ENCODE measurements at regions not wholly inside any gene's neighbourhood (a gene's known extent, or its start where the extent isn't known, plus 50 kb on each side); places are given as distances from the start of the nearest gene placed in this dataset.
"Not testable (repeated sequence)": the region's sequence is repeated elsewhere in the genome, so short reads cannot be mapped to it uniquely, and the experiment has no call there.

DNA sequence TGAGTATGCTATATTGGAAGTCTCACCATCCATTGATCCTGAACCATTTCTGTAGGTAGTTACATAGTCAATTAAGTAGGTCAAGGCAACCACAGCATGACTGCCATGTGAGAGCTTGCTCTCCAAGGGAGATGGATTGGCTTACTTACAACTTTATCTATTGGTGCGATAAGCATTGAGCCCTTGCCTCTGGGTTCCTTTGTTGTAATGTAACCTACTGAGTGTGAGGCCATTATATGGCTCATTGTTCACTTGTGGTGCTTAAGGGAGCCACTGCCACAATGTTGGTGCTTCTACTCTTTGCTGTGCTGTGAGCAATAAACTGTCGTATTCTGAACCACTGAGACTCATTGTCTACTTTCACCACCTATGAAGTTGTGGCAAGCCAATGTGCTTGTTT is 510.6 kb upstream of the ITGA1 start:
- H3K4me3 ChIP-seq, result no peak overlapping the region
- intact Hi-C loops (cut with DNase I; ENCODE audit: low total_unique reads), result no loop called here
- DNase-seq (ENCODE audit: low spot score in 2 of 2), result no peak
- H3K4me1 ChIP-seq, result no peaks in the 10 kb centered on the region
- TF ChIP-seq POLR2AphosphoS5 (IDR thresholded peaks at IDR 0.05), result no peak
- TF ChIP-seq POLR2A (IDR thresholded peaks at IDR 0.05), result no peak
- TF ChIP-seq, protein P1, sequence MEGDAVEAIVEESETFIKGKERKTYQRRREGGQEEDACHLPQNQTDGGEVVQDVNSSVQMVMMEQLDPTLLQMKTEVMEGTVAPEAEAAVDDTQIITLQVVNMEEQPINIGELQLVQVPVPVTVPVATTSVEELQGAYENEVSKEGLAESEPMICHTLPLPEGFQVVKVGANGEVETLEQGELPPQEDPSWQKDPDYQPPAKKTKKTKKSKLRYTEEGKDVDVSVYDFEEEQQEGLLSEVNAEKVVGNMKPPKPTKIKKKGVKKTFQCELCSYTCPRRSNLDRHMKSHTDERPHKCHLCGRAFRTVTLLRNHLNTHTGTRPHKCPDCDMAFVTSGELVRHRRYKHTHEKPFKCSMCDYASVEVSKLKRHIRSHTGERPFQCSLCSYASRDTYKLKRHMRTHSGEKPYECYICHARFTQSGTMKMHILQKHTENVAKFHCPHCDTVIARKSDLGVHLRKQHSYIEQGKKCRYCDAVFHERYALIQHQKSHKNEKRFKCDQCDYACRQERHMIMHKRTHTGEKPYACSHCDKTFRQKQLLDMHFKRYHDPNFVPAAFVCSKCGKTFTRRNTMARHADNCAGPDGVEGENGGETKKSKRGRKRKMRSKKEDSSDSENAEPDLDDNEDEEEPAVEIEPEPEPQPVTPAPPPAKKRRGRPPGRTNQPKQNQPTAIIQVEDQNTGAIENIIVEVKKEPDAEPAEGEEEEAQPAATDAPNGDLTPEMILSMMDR (IDR thresholded peaks at IDR 0.05), result no peak
- H3K27me3 ChIP-seq, result no peaks in the 10 kb centered on the region
- peaks cover 4% of the 10 kb centered on the region for H3K36me3 ChIP-seq
- H3K27ac ChIP-seq, result no peak overlapping the region
- peaks cover 0 to 3% of the 10 kb centered on the region in 2 donors for H3K9me3 ChIP-seq

DNA sequence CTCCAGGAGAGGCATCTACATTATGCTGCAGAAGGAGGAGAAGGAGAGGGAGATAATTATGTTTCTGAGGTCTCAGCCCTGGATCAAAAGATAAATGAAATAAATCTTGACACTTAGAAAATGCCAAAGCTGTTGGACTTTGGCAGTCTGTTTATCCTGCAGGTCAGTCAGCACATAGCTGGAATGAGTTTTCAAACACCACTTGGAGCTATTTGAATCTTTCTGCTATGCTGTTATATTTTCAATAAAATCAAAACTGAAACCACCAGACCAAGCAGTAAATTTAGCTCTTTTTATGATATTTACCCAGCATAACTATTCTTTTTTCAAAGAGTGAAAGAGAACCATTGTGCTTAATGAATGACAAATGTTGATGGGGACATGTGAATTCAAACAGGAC is 505.1 kb upstream of the ITGA1 start:
- DNase-seq (ENCODE audit: low spot score in 2 of 2), result no peak
- intact Hi-C loops (cut with DNase I; ENCODE audit: low total_unique reads), result no loop called here
- no peak overlapping the region for H3K4me3 ChIP-seq
- H3K4me1 ChIP-seq, result no peaks in the 10 kb centered on the region
- no peaks in the 10 kb centered on the region for H3K36me3 ChIP-seq
- no peak overlapping the region for H3K27ac ChIP-seq
- peaks cover 0 to 3% of the 10 kb centered on the region in 2 donors for H3K9me3 ChIP-seq
- TF ChIP-seq POLR2A (IDR thresholded peaks at IDR 0.05) (no peak), POLR2AphosphoS5 (IDR thresholded peaks at IDR 0.05) (no peak)
- TF ChIP-seq, protein P1 (IDR thresholded peaks at IDR 0.05), result no peak
- no peaks in the 10 kb centered on the region for H3K27me3 ChIP-seq

- Histone ChIP-seq H3K4me3 (no peak overlapping the region), H3K27me3 (no peaks in the 10 kb centered on the region), H3K4me1 (no peaks in the 10 kb centered on the region), H3K36me3 (no peaks in the 10 kb centered on the region), H3K9me3 (peaks cover 0 to 3% of the 10 kb centered on the region in 2 donors), H3K27ac (no peak overlapping the region)
- TF ChIP-seq, protein P1 (IDR thresholded peaks at IDR 0.05), result no peak
- no peak for DNase-seq (ENCODE audit: low spot score in 2 of 2)
- intact Hi-C loops (cut with DNase I; ENCODE audit: low total_unique reads), result no loop called here
Observed at GRCh38 chr5:52283221-52283620, 504.5 kb upstream of the ITGA1 start.

DNA sequence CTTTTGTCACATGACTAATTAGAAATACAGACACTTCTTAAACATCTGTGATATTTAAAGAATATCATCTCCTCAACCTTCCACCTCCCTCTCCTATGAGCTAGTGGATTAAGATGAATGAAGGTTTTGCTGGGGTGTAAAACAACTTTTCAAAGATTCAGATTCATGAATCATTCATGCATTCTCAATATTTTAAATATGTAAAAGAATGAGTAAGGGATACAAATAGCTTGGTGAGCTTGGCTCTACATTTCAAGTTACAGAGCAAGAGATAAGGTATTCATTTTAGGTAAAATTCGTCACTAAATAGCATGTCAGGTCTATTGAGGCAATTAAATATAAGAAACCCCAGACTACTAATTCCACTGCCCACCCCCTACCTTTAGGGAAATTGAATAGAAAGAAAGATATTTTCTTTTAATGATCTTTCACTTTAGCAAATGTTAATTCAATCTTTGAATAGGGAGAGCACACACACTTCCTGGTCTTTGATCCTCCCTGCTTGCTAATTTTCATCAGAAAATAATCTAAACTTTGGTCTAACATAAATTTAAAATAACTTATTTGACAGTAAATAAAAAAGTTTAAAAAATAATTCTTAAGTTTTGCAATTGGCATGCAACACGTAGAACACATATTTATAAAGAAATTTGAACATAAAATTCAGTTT is 486.9 kb upstream of the ITGA1 start:
- H3K36me3 ChIP-seq, result no peaks in the 10 kb centered on the region
- intact Hi-C loops (cut with DNase I; ENCODE audit: low total_unique reads), result no loop called here
- H3K27ac ChIP-seq, result no peak overlapping the region
- TF ChIP-seq, protein P1 (IDR thresholded peaks at IDR 0.05), result no peak
- TF ChIP-seq POLR2A (IDR thresholded peaks at IDR 0.05) (no peak), POLR2AphosphoS5 (IDR thresholded peaks at IDR 0.05) (no peak)
- no peaks in the 10 kb centered on the region for H3K27me3 ChIP-seq
- no peak for DNase-seq (ENCODE audit: low spot score in 2 of 2)
- no peaks in the 10 kb centered on the region for H3K4me1 ChIP-seq
- H3K4me3 ChIP-seq, result no peak overlapping the region
- H3K9me3 ChIP-seq, result peaks cover 15 to 34% of the 10 kb centered on the region in 2 donors

- H3K9me3 ChIP-seq, result peaks cover 20 to 56% of the 10 kb centered on the region in 2 donors
- H3K4me1 ChIP-seq; H3K4me3 ChIP-seq; intact Hi-C loops (cut with DNase I; ENCODE audit: low total_unique reads); H3K36me3 ChIP-seq; DNase-seq (ENCODE audit: low spot score in 2 of 2); H3K27ac ChIP-seq; H3K27me3 ChIP-seq: not testable (repeated sequence)
Observed at GRCh38 chr5:52304816-52305215, 482.9 kb upstream of the ITGA1 start.
